PC-3 (cell line): ENCODE measurements at regions not wholly inside any gene's neighbourhood (a gene's known extent, or its start where the extent isn't known, plus 50 kb on each side); places are given as distances from the start of the nearest gene placed in this dataset.

Experiments used
- EZH2 ChIP-seq: fragments of 300-600 bp; sonication (generic); IDR thresholded peaks from one replicate; pipeline ENCODE4 v1.6.1; 2017; ENCODE audit warnings: antibody characterized with exemption, mild to moderate bottlenecking, low read length; ENCODE audit not compliant: unreplicated experiment
- EZH2phosphoT487 ChIP-seq: fragments of 300-600 bp; sonication (generic); IDR thresholded peaks from 2 replicates; pipeline ENCODE4 v1.6.1; 2018; ENCODE audit warnings: mild to moderate bottlenecking, antibody characterized with exemption, low read length, borderline replicate concordance
- TF ChIP-seq, protein P1 (sequence below): fragments of 300-600 bp; sonication (generic); conservative IDR thresholded peaks from 2 replicates; pipeline ENCODE4 v1.5.1; 2017; ENCODE audit warnings: antibody characterized with exemption, low read depth, mild to moderate bottlenecking, low read length

DNA sequence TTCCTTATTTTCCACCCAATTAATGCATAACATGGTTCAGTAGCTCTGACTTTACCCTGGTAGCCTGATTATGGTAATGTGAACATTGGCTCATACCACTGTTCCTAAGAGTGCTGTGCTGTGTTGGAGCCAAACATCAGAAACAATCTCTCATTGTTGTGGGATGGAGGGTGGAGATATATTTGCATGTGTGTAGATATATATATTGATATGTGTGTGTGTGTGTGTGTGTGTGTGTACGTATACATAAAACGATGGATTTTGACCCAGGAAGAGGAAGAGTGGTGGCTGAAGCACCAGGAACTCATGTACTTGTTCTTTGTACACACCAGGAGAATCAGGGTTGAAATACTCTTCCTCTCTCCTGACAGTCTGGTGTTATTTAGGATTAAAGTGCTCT, 247.7 kb downstream of the IL15 start:
- TF ChIP-seq, protein P1, sequence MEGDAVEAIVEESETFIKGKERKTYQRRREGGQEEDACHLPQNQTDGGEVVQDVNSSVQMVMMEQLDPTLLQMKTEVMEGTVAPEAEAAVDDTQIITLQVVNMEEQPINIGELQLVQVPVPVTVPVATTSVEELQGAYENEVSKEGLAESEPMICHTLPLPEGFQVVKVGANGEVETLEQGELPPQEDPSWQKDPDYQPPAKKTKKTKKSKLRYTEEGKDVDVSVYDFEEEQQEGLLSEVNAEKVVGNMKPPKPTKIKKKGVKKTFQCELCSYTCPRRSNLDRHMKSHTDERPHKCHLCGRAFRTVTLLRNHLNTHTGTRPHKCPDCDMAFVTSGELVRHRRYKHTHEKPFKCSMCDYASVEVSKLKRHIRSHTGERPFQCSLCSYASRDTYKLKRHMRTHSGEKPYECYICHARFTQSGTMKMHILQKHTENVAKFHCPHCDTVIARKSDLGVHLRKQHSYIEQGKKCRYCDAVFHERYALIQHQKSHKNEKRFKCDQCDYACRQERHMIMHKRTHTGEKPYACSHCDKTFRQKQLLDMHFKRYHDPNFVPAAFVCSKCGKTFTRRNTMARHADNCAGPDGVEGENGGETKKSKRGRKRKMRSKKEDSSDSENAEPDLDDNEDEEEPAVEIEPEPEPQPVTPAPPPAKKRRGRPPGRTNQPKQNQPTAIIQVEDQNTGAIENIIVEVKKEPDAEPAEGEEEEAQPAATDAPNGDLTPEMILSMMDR: no peak
- TF ChIP-seq EZH2phosphoT487: no peak
- TF ChIP-seq EZH2: no peak
